DND-41 (cell line): ENCODE measurements at regions not wholly inside any gene's neighbourhood (a gene's known extent, or its start where the extent isn't known, plus 50 kb on each side); places are given as distances from the start of the nearest gene placed in this dataset.

Source experiments
- ATAC-seq: fragments of 200-7000 bp; cut with Tn5 transposase; 3 replicates; pipeline ENCODE4 v1.9.1; 2021; ENCODE audit warnings: low read depth; ENCODE audit not compliant: insufficient read depth
- DNase-seq: peaks from one replicate; pipeline ENCODE4 v3.0.0-alpha.2; 2020
- H2AFZ ChIP-seq: 2 replicates; pipeline ENCODE4 v1.6.0; 2012; ENCODE audit warnings: low read depth, low read length
- H3K27ac ChIP-seq: 2 replicates; pipeline ENCODE4 v1.5.1; 2012; ENCODE audit warnings: low read length, inconsistent platforms
- H3K27me3 ChIP-seq: fragments of 200-600 bp; sonication (generic); 2 replicates; pipeline ENCODE4 v1.6.0; 2012; ENCODE audit warnings: low read length, mild to moderate bottlenecking, inconsistent platforms; ENCODE audit not compliant: insufficient read depth, poor library complexity
- H3K36me3 ChIP-seq: 2 replicates; pipeline ENCODE4 v1.5.1; 2012; ENCODE audit warnings: low read length, inconsistent platforms; ENCODE audit not compliant: insufficient read depth
- H3K4me1 ChIP-seq: 2 replicates; pipeline ENCODE4 v1.5.1; 2012; ENCODE audit warnings: mild to moderate bottlenecking, low read length; ENCODE audit not compliant: insufficient read depth
- H3K4me2 ChIP-seq: 2 replicates; pipeline ENCODE4 v1.6.0; 2012; ENCODE audit warnings: mild to moderate bottlenecking, moderate library complexity, low read length, inconsistent platforms; ENCODE audit not compliant: insufficient read depth
- H3K4me3 ChIP-seq, 2 experiments: fragments of 200-600 bp in 1 of 2; shearing (Covaris generic) in 1 of 2; 2 replicates each; pipeline ENCODE4 v1.5.1; 2012 to 2016; ENCODE audit warnings: inconsistent platforms in 2 of 2, low read length in 2 of 2, mild to moderate bottlenecking in 2 of 2, low read depth in 1 of 2, moderate library complexity in 1 of 2
- H3K79me2 ChIP-seq: 2 replicates; pipeline ENCODE4 v1.6.0; 2012; ENCODE audit warnings: low read length, inconsistent platforms; ENCODE audit not compliant: insufficient read depth
- H3K9ac ChIP-seq: 2 replicates; pipeline ENCODE4 v1.6.0; 2012; ENCODE audit warnings: low read depth, mild to moderate bottlenecking, inconsistent platforms, low read length, moderate library complexity
- H3K9me3 ChIP-seq: 2 replicates; pipeline ENCODE4 v1.5.1; 2012; ENCODE audit warnings: low read length, moderate library complexity, mild to moderate bottlenecking, inconsistent platforms; ENCODE audit not compliant: insufficient read depth, severe bottlenecking
- H4K20me1 ChIP-seq: 2 replicates; pipeline ENCODE4 v1.6.0; 2012; ENCODE audit warnings: low read length; ENCODE audit not compliant: insufficient read depth
- CTCF ChIP-seq: IDR thresholded peaks from 2 replicates; pipeline ENCODE4 v1.5.1; 2012; ENCODE audit warnings: borderline replicate concordance, low read length, moderate library complexity, mild to moderate bottlenecking; ENCODE audit not compliant: poor library complexity, severe bottlenecking; ENCODE audit errors: extremely low read depth
- EZH2 ChIP-seq: IDR thresholded peaks from 3 replicates; pipeline ENCODE4 v1.6.1; 2012; ENCODE audit warnings: borderline replicate concordance, low read depth, mild to moderate bottlenecking, moderate library complexity, low read length, inconsistent platforms; ENCODE audit not compliant: severe bottlenecking

GRCh38 chr19:30943101-30943843, 406.0 kb downstream of the TSHZ3 start:
- Histone ChIP-seq H3K9ac (no peak overlapping the region), H3K79me2 (no peaks in the 10 kb centered on the region), H4K20me1 (no peaks in the 10 kb centered on the region), H3K4me1 (no peaks in the 10 kb centered on the region), H3K9me3 (no peaks in the 10 kb centered on the region), H3K4me3 (no peak overlapping the region), H3K4me2 (no peak overlapping the region), H2AFZ (no peak overlapping the region), H3K27me3 (peaks cover 3% of the 10 kb centered on the region), H3K36me3 (no peaks in the 10 kb centered on the region), H3K27ac (no peak overlapping the region)
- no peak for ATAC-seq
- TF ChIP-seq CTCF (no peak), EZH2 (no peak)
- no peak for DNase-seq

- no peaks in the 10 kb centered on the region for H3K9me3 ChIP-seq
- no peak overlapping the region for H3K4me3 ChIP-seq
- DNase-seq (no peak), ATAC-seq (no peak)
- H3K4me1 ChIP-seq, result no peaks in the 10 kb centered on the region
- TF ChIP-seq CTCF, result no peak
- TF ChIP-seq EZH2, result no peak
- H4K20me1 ChIP-seq, result no peaks in the 10 kb centered on the region
- H3K4me2 ChIP-seq, result no peak overlapping the region
- peaks cover 3% of the 10 kb centered on the region for H3K27me3 ChIP-seq
- H3K27ac ChIP-seq, result no peak overlapping the region
- no peak overlapping the region for H3K9ac ChIP-seq
- no peaks in the 10 kb centered on the region for H3K36me3 ChIP-seq
- H3K79me2 ChIP-seq, result no peaks in the 10 kb centered on the region
- H2AFZ ChIP-seq, result no peak overlapping the region
Measured at GRCh38 chr19:30942636-30943035, 406.6 kb downstream of the TSHZ3 start.

- Histone ChIP-seq H3K79me2 (no peaks in the 10 kb centered on the region), H3K9ac (no peak overlapping the region), H3K4me1 (no peaks in the 10 kb centered on the region), H3K4me3 (no peak overlapping the region), H2AFZ (no peak overlapping the region), H3K27ac (no peak overlapping the region), H3K9me3 (no peaks in the 10 kb centered on the region), H3K36me3 (no peaks in the 10 kb centered on the region), H3K27me3 (no peaks in the 10 kb centered on the region), H3K4me2 (no peak overlapping the region), H4K20me1 (no peaks in the 10 kb centered on the region)
- no peak for TF ChIP-seq EZH2
- TF ChIP-seq CTCF, result no peak
- no peak for DNase-seq
- ATAC-seq, result no peak
Measured at GRCh38 chr19:30941591-30941990, 407.6 kb downstream of the TSHZ3 start.
